ENCODE measurements at regions not wholly inside any gene's neighbourhood (a gene's known extent, or its start where the extent isn't known, plus 50 kb on each side); places are given as distances from the start of the nearest gene placed in this dataset.

DNA sequence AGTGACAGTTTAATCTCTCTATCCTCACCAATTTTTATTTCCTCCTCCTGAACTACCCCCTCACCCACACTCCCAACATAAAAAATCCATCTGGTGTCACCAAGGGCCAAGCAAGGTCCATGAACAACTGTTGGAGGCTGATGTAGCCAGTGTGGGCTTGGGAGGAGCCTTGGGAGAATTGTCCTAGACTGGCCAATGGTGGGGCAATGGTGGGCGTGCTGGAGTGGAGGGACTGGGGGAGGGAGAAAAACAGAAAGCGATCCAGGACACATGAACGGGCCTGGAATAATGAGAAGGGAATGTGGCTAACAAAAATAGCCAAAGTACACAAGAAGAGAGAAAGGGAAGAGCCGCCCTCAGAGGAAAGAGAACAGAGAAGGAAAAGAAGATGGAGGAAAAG lies 272.6 kb downstream of the ENC1 start:
- no peaks in the 10 kb centered on the region for H3K4me1 ChIP-seq
- Mint-ChIP-seq H3K4me1 (ENCODE audit: low read depth, unreplicated experiment) (peaks cover 16% of the 10 kb centered on the region), H3K27ac (ENCODE audit: unreplicated experiment) (no peak overlapping the region), H3K36me3 (ENCODE audit: insufficient read depth, unreplicated experiment) (no peaks in the 10 kb centered on the region), H3K9me3 (ENCODE audit: unreplicated experiment) (peaks cover 10% of the 10 kb centered on the region), H3K4me3 (ENCODE audit: unreplicated experiment) (no peak overlapping the region), H3K27me3 (ENCODE audit: insufficient read depth, unreplicated experiment) (no peaks in the 10 kb centered on the region)
- intact Hi-C loops (cut with micrococcal nuclease; ENCODE audit: unreplicated experiment), result no loop called here
- no peaks in the 10 kb centered on the region for H3K9me3 ChIP-seq
- POLR2A ChIA-PET, result interaction anchor here (1.0 kb wide), 1 partner anchor 273 kb away, joined by 4 read pairs; the partner anchor contains the start of gene ENC1
- TF ChIP-seq CTCF (IDR thresholded peaks at IDR 0.05; ENCODE audit: insufficient read depth in 1 of 2, low read depth in 1 of 2, low read length in 1 of 2, severe bottlenecking in 1 of 2, unreplicated experiment in 1 of 2), result no peak
- no peaks in the 10 kb centered on the region for H3K27me3 ChIP-seq (replicated peaks; ENCODE audit: control insufficient read depth, insufficient read depth, low read length)
- BruUV-seq (replicated peaks), result no TSS peak
- H3K36me3 ChIP-seq (ENCODE audit: control insufficient read depth, insufficient read depth, low read length), result no peaks in the 10 kb centered on the region
- CTCF ChIA-PET, result no interaction called here
- no peak overlapping the region for H3K4me3 ChIP-seq (ENCODE audit: low read depth, low read length)
- DNase-seq, result no peak

GRCh38 chr5:74367241-74367733 lies 273.2 kb downstream of the ENC1 start:
- peaks cover 10% of the 10 kb centered on the region for H3K9me3 Mint-ChIP-seq (ENCODE audit: unreplicated experiment)

DNA sequence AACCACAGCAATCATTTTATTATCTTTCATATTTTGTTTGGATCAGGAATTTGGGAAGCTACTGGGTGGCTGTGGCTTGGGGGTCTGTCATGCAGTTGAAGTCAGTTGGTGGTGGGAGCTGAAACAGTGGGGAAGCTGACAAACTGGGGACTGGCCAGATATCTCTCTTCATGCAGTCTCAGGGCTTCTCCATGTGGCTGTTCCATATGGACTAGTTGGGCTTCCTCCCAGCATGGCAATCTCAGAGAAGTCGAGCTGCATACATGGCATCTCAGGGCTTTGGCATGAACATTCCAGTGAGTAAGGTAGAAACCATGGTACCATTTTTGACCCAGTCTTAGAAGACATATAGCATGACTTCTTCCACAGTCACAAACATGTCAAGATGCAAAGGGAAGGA lies 274.8 kb downstream of the ENC1 start:
- Mint-ChIP-seq H3K9me3 (ENCODE audit: unreplicated experiment) (peaks cover 10% of the 10 kb centered on the region), H3K36me3 (ENCODE audit: insufficient read depth, unreplicated experiment) (no peaks in the 10 kb centered on the region), H3K27ac (ENCODE audit: unreplicated experiment) (no peak overlapping the region), H3K27me3 (ENCODE audit: insufficient read depth, unreplicated experiment) (no peaks in the 10 kb centered on the region), H3K4me3 (ENCODE audit: unreplicated experiment) (no peak overlapping the region), H3K4me1 (ENCODE audit: low read depth, unreplicated experiment) (peaks cover 17% of the 10 kb centered on the region)
- TF ChIP-seq CTCF (IDR thresholded peaks at IDR 0.05; ENCODE audit: insufficient read depth in 1 of 2, low read depth in 1 of 2, low read length in 1 of 2, severe bottlenecking in 1 of 2, unreplicated experiment in 1 of 2), result no peak
- ChIA-PET CTCF (no interaction called here), POLR2A (no interaction called here)
- H3K27me3 ChIP-seq (replicated peaks; ENCODE audit: control insufficient read depth, insufficient read depth, low read length), result no peaks in the 10 kb centered on the region
- no peak for DNase-seq
- intact Hi-C loops (cut with micrococcal nuclease; ENCODE audit: unreplicated experiment), result no loop called here
- H3K4me3 ChIP-seq (ENCODE audit: low read depth, low read length), result no peak overlapping the region
- no peaks in the 10 kb centered on the region for H3K36me3 ChIP-seq (ENCODE audit: control insufficient read depth, insufficient read depth, low read length)
- H3K4me1 ChIP-seq, result peaks cover 9% of the 10 kb centered on the region; the same call in 1 of the 2 replicates
- no TSS peak for BruUV-seq (replicated peaks)
- H3K9me3 ChIP-seq, result no peaks in the 10 kb centered on the region

More at GRCh38 chr5:74367241-74367733, 273.2 kb downstream of the ENC1 start:
- intact Hi-C loops (cut with micrococcal nuclease; ENCODE audit: unreplicated experiment), result no loop called here
- Histone ChIP-seq H3K36me3 (ENCODE audit: control insufficient read depth, insufficient read depth, low read length) (no peaks in the 10 kb centered on the region), H3K9me3 (no peaks in the 10 kb centered on the region), H3K4me3 (ENCODE audit: low read depth, low read length) (no peak overlapping the region), H3K4me1 (no peaks in the 10 kb centered on the region), H3K27me3 (replicated peaks; ENCODE audit: control insufficient read depth, insufficient read depth, low read length) (no peaks in the 10 kb centered on the region)
- Mint-ChIP-seq H3K4me3 (ENCODE audit: unreplicated experiment) (no peak overlapping the region), H3K36me3 (ENCODE audit: insufficient read depth, unreplicated experiment) (no peaks in the 10 kb centered on the region), H3K27me3 (ENCODE audit: insufficient read depth, unreplicated experiment) (no peaks in the 10 kb centered on the region), H3K27ac (ENCODE audit: unreplicated experiment) (no peak overlapping the region), H3K4me1 (ENCODE audit: low read depth, unreplicated experiment) (peaks cover 16% of the 10 kb centered on the region)
- DNase-seq, result no peak
- POLR2A ChIA-PET, result interaction anchor here (1.0 kb wide), 1 partner anchor 274 kb away, joined by 4 read pairs; the partner anchor contains the start of gene ENC1
- no TSS peak for BruUV-seq (replicated peaks)
- CTCF ChIA-PET, result no interaction called here
- TF ChIP-seq CTCF (IDR thresholded peaks at IDR 0.05; ENCODE audit: insufficient read depth in 1 of 2, low read depth in 1 of 2, low read length in 1 of 2, severe bottlenecking in 1 of 2, unreplicated experiment in 1 of 2), result no peak
